GM12865 (cell line): ENCODE measurements at regions not wholly inside any gene's neighbourhood (a gene's known extent, or its start where the extent isn't known, plus 50 kb on each side); places are given as distances from the start of the nearest gene placed in this dataset.

Source experiments
- DNase-seq: peaks from one replicate; pipeline ENCODE4 v3.0.0; 2010; ENCODE audit warnings: low read depth
- H3K4me3 ChIP-seq: 2 replicates; pipeline ENCODE4 v1.5.1; 2011; ENCODE audit warnings: mild to moderate bottlenecking, low read depth, low read length, control low read depth
- CTCF ChIP-seq: IDR thresholded peaks from 2 replicates; pipeline ENCODE4 v1.5.1; 2011; ENCODE audit warnings: low read length, control low read depth, low read depth, inconsistent platforms; ENCODE audit not compliant: insufficient read depth; ENCODE audit errors: missing control alignments

- TF ChIP-seq CTCF: no peak
- no peak overlapping the region for H3K4me3 ChIP-seq
- DNase-seq: no peak
Measured at GRCh38 chr5:135133698-135134515, 99.9 kb upstream of the PITX1 start.

GRCh38 chr5:135133181-135133580, 99.2 kb upstream of the PITX1 start:
- no peak overlapping the region for H3K4me3 ChIP-seq
- no peak for TF ChIP-seq CTCF
- no peak for DNase-seq

- no peak for DNase-seq
- no peak overlapping the region for H3K4me3 ChIP-seq
- TF ChIP-seq CTCF: no peak
Measured at GRCh38 chr5:135131801-135132680, 98.0 kb upstream of the PITX1 start.

GRCh38 chr5:135130261-135131215, 96.5 kb upstream of the PITX1 start:
- TF ChIP-seq CTCF: no peak
- H3K4me3 ChIP-seq: no peak overlapping the region
- DNase-seq: no peak

GRCh38 chr5:135129307-135129706, 95.3 kb upstream of the PITX1 start:
- no peak for TF ChIP-seq CTCF
- no peak for DNase-seq
- H3K4me3 ChIP-seq: no peak overlapping the region

GRCh38 chr5:135128361-135128760, 94.3 kb upstream of the PITX1 start:
- H3K4me3 ChIP-seq: no peak overlapping the region
- no peak for DNase-seq
- no peak for TF ChIP-seq CTCF
